WTC11 (cell line): ENCODE measurements at regions not wholly inside any gene's neighbourhood (a gene's known extent, or its start where the extent isn't known, plus 50 kb on each side); places are given as distances from the start of the nearest gene placed in this dataset.

Experiments used
- ATAC-seq: fragments of 200-7000 bp; cut with Tn5 transposase; 2 replicates; pipeline ENCODE4 v1.10.0; 2021; ENCODE audit warnings: mild to moderate bottlenecking, moderate library complexity
- CTCF ChIA-PET: fragments of 300-600 bp; sonication (Branson Sonifier 250); formaldehyde crosslinking; loops from one replicate; lab custom pipeline; 2021; ENCODE audit warnings: antibody characterized with exemption; lab: Charles Lee
- POLR2A ChIA-PET: fragments of 350-600 bp; sonication (Branson Sonifier 250); formaldehyde crosslinking; loops from one replicate; lab custom pipeline; 2021; ENCODE audit warnings: antibody characterized with exemption; lab: Charles Lee
- DNase-seq: peaks from one replicate; pipeline ENCODE4 v3.0.0; 2021; ENCODE audit warnings: low spot score
- H3K27ac Mint-ChIP-seq: 2 replicates; pipeline ENCODE4 v1.8.0; 2021; ENCODE audit warnings: mixed read lengths
- H3K27me3 Mint-ChIP-seq: 2 replicates; pipeline ENCODE4 v1.8.0; 2021; ENCODE audit warnings: low read depth, mild to moderate bottlenecking, moderate library complexity, mixed read lengths
- H3K36me3 Mint-ChIP-seq: 2 replicates; pipeline ENCODE4 v1.8.0; 2021; ENCODE audit warnings: mixed read lengths
- H3K4me1 Mint-ChIP-seq: 2 replicates; pipeline ENCODE4 v1.8.0; 2022; ENCODE audit warnings: mixed read lengths
- H3K4me3 Mint-ChIP-seq: 2 replicates; pipeline ENCODE4 v1.8.0; 2021; ENCODE audit warnings: mild to moderate bottlenecking, moderate library complexity, mixed read lengths
- H3K9me3 Mint-ChIP-seq: 2 replicates; pipeline ENCODE4 v1.8.0; 2021; ENCODE audit warnings: mixed read lengths
- ESRRA ChIP-seq: sonication (generic); formaldehyde crosslinking; IDR thresholded peaks from 2 replicates; pipeline ENCODE4 v1.8.1; 2022; ENCODE audit warnings: mild to moderate bottlenecking, missing genetic modification reagents, borderline replicate concordance
- HMGA2 ChIP-seq: fragments of 250-450 bp; sonication (Bioruptor Pico); IDR thresholded peaks from 2 replicates; pipeline ENCODE4 v1.4.0; 2021; ENCODE audit warnings: mild to moderate bottlenecking, moderate library complexity
- KAT7 ChIP-seq: sonication (generic); formaldehyde crosslinking; IDR thresholded peaks from 2 replicates; pipeline ENCODE4 v1.8.1; 2023; ENCODE audit warnings: missing genetic modification reagents, mild to moderate bottlenecking, borderline replicate concordance
- NFATC4 ChIP-seq: fragments of 250-450 bp; sonication (Bioruptor Pico); IDR thresholded peaks from 2 replicates; pipeline ENCODE4 v1.9.0; 2021; ENCODE audit warnings: mild to moderate bottlenecking
- NR1H2 ChIP-seq: sonication (generic); formaldehyde crosslinking; IDR thresholded peaks from 2 replicates; pipeline ENCODE4 v1.9.0; 2021; ENCODE audit warnings: mild to moderate bottlenecking, moderate library complexity, missing genetic modification reagents
- OVOL2 ChIP-seq: fragments of 250-450 bp; sonication (Bioruptor Pico); IDR thresholded peaks from 2 replicates; pipeline ENCODE4 v1.9.0; 2021; ENCODE audit warnings: mild to moderate bottlenecking, borderline replicate concordance
- RELA ChIP-seq: sonication (generic); formaldehyde crosslinking; IDR thresholded peaks from 2 replicates; pipeline ENCODE4 v1.8.1; 2022; ENCODE audit warnings: missing genetic modification reagents, mild to moderate bottlenecking, borderline replicate concordance
- TEAD1 ChIP-seq: sonication (generic); formaldehyde crosslinking; IDR thresholded peaks from 2 replicates; pipeline ENCODE4 v1.8.0; 2022; ENCODE audit warnings: mild to moderate bottlenecking, missing genetic modification reagents
- TF ChIP-seq, protein P1 (sequence below): sonication (generic); formaldehyde crosslinking; IDR thresholded peaks from 2 replicates; pipeline ENCODE4 v1.8.1; 2023; ENCODE audit warnings: mild to moderate bottlenecking, moderate library complexity, missing genetic modification reagents
- TF ChIP-seq, protein P2 (sequence below): fragments of 250-450 bp; sonication (Bioruptor Pico); IDR thresholded peaks from 2 replicates; pipeline ENCODE4 v1.9.0; 2021; ENCODE audit warnings: mild to moderate bottlenecking, borderline replicate concordance
- TF ChIP-seq, protein P3 (sequence below): sonication (generic); formaldehyde crosslinking; IDR thresholded peaks from 2 replicates; pipeline ENCODE4 v1.8.0; 2023; ENCODE audit warnings: missing genetic modification reagents, mild to moderate bottlenecking, borderline replicate concordance
- TF ChIP-seq, protein P4 (sequence below): sonication (generic); formaldehyde crosslinking; IDR thresholded peaks from 2 replicates; pipeline ENCODE4 v1.8.0; 2022; ENCODE audit warnings: mild to moderate bottlenecking, missing genetic modification reagents
- TF ChIP-seq, protein P5 (sequence below): fragments of 250-450 bp; sonication (Bioruptor Pico); conservative IDR thresholded peaks from 2 replicates; pipeline ENCODE4 v1.9.0; 2021; ENCODE audit warnings: mild to moderate bottlenecking
- TF ChIP-seq, protein P6 (sequence below): sonication (generic); formaldehyde crosslinking; IDR thresholded peaks from 2 replicates; pipeline ENCODE4 v1.8.1; 2022; ENCODE audit warnings: mild to moderate bottlenecking, moderate library complexity, missing genetic modification reagents
- TF ChIP-seq, protein P7 (sequence below): fragments of 250-450 bp; sonication (Bioruptor Pico); IDR thresholded peaks from 2 replicates; pipeline ENCODE4 v1.9.0; 2021; ENCODE audit warnings: mild to moderate bottlenecking

DNA sequence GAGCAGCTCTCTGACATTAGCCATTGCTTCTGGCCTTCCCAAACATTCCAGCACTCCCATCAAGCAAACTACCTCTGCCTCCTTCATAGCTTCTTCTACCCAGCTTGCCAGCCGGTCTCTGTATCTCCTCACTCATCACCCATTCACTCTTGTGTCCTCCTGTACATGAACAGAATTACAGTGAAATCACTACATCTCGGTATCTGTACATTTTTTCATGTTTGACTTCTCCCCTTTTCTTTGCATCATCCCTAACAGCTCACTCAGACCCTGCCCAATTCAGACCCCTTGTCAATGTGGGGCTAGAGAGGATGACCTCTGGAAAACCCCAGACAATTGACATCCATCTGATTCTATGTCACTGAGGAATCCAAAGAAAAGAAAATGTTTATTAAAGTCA lies 335.8 kb downstream of the TNS1 start:
- Mint-ChIP-seq H3K27me3 (no peaks in the 10 kb centered on the region; the same call in 1 of the 2 replicates), H3K27ac (no peak overlapping the region), H3K36me3 (no peaks in the 10 kb centered on the region), H3K4me1 (no peaks in the 10 kb centered on the region), H3K9me3 (0 out of 2 replicates have a peak, but pooled peaks cover 4% of the 10 kb centered on the region), H3K4me3 (no peak overlapping the region)
- no peak for TF ChIP-seq OVOL2 (CRISPR knock-in tag)
- TF ChIP-seq, protein P1, sequence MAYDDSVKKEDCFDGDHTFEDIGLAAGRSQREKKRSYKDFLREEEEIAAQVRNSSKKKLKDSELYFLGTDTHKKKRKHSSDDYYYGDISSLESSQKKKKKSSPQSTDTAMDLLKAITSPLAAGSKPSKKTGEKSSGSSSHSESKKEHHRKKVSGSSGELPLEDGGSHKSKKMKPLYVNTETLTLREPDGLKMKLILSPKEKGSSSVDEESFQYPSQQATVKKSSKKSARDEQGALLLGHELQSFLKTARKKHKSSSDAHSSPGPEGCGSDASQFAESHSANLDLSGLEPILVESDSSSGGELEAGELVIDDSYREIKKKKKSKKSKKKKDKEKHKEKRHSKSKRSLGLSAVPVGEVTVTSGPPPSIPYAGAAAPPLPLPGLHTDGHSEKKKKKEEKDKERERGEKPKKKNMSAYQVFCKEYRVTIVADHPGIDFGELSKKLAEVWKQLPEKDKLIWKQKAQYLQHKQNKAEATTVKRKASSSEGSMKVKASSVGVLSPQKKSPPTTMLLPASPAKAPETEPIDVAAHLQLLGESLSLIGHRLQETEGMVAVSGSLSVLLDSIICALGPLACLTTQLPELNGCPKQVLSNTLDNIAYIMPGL (CRISPR knock-in tag): no peak
- TF ChIP-seq ESRRA (CRISPR knock-in tag): no peak
- POLR2A ChIA-PET: no interaction called here
- CTCF ChIA-PET: interaction anchor here (0.8 to 2.3 kb wide), 4 partner anchors 15 to 89 kb away, joined by 3 to 9 read pairs (median 4); no protein-coding TSS in a partner anchor
- ATAC-seq (no peak), DNase-seq (no peak)

DNA sequence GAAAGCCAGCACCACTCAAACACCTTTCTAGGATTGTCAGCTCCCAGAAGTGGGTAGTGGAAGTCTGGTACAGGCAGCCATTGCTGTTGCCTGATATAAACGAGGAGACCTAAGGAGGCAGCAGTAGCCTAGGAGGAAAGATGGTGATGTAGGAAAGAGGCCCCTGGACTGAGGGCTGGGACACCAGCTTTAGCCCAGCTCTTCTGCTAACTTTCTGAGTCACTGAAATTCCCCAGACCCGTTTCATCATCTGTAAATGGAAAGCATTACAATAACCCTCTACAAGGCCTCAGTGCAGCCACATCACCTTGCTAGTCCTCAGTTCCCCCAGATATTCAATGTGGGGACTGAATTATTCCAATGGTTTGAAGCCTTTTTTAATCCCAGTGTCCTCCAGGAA lies 336.5 kb downstream of the TNS1 start:
- POLR2A ChIA-PET: no interaction called here
- TF ChIP-seq, protein P2, sequence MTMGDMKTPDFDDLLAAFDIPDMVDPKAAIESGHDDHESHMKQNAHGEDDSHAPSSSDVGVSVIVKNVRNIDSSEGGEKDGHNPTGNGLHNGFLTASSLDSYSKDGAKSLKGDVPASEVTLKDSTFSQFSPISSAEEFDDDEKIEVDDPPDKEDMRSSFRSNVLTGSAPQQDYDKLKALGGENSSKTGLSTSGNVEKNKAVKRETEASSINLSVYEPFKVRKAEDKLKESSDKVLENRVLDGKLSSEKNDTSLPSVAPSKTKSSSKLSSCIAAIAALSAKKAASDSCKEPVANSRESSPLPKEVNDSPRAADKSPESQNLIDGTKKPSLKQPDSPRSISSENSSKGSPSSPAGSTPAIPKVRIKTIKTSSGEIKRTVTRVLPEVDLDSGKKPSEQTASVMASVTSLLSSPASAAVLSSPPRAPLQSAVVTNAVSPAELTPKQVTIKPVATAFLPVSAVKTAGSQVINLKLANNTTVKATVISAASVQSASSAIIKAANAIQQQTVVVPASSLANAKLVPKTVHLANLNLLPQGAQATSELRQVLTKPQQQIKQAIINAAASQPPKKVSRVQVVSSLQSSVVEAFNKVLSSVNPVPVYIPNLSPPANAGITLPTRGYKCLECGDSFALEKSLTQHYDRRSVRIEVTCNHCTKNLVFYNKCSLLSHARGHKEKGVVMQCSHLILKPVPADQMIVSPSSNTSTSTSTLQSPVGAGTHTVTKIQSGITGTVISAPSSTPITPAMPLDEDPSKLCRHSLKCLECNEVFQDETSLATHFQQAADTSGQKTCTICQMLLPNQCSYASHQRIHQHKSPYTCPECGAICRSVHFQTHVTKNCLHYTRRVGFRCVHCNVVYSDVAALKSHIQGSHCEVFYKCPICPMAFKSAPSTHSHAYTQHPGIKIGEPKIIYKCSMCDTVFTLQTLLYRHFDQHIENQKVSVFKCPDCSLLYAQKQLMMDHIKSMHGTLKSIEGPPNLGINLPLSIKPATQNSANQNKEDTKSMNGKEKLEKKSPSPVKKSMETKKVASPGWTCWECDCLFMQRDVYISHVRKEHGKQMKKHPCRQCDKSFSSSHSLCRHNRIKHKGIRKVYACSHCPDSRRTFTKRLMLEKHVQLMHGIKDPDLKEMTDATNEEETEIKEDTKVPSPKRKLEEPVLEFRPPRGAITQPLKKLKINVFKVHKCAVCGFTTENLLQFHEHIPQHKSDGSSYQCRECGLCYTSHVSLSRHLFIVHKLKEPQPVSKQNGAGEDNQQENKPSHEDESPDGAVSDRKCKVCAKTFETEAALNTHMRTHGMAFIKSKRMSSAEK: no peak
- TF ChIP-seq KAT7 (no peak), NR1H2 (CRISPR knock-in tag) (no peak), TEAD1 (CRISPR knock-in tag) (no peak), HMGA2 (no peak), NFATC4 (CRISPR knock-in tag) (no peak), RELA (CRISPR knock-in tag) (no peak)
- TF ChIP-seq, protein P3, sequence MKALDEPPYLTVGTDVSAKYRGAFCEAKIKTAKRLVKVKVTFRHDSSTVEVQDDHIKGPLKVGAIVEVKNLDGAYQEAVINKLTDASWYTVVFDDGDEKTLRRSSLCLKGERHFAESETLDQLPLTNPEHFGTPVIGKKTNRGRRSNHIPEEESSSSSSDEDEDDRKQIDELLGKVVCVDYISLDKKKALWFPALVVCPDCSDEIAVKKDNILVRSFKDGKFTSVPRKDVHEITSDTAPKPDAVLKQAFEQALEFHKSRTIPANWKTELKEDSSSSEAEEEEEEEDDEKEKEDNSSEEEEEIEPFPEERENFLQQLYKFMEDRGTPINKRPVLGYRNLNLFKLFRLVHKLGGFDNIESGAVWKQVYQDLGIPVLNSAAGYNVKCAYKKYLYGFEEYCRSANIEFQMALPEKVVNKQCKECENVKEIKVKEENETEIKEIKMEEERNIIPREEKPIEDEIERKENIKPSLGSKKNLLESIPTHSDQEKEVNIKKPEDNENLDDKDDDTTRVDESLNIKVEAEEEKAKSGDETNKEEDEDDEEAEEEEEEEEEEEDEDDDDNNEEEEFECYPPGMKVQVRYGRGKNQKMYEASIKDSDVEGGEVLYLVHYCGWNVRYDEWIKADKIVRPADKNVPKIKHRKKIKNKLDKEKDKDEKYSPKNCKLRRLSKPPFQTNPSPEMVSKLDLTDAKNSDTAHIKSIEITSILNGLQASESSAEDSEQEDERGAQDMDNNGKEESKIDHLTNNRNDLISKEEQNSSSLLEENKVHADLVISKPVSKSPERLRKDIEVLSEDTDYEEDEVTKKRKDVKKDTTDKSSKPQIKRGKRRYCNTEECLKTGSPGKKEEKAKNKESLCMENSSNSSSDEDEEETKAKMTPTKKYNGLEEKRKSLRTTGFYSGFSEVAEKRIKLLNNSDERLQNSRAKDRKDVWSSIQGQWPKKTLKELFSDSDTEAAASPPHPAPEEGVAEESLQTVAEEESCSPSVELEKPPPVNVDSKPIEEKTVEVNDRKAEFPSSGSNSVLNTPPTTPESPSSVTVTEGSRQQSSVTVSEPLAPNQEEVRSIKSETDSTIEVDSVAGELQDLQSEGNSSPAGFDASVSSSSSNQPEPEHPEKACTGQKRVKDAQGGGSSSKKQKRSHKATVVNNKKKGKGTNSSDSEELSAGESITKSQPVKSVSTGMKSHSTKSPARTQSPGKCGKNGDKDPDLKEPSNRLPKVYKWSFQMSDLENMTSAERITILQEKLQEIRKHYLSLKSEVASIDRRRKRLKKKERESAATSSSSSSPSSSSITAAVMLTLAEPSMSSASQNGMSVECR (CRISPR knock-in tag): no peak
- TF ChIP-seq, protein P4, sequence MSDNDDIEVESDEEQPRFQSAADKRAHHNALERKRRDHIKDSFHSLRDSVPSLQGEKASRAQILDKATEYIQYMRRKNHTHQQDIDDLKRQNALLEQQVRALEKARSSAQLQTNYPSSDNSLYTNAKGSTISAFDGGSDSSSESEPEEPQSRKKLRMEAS (CRISPR knock-in tag): no peak
- TF ChIP-seq, protein P5, sequence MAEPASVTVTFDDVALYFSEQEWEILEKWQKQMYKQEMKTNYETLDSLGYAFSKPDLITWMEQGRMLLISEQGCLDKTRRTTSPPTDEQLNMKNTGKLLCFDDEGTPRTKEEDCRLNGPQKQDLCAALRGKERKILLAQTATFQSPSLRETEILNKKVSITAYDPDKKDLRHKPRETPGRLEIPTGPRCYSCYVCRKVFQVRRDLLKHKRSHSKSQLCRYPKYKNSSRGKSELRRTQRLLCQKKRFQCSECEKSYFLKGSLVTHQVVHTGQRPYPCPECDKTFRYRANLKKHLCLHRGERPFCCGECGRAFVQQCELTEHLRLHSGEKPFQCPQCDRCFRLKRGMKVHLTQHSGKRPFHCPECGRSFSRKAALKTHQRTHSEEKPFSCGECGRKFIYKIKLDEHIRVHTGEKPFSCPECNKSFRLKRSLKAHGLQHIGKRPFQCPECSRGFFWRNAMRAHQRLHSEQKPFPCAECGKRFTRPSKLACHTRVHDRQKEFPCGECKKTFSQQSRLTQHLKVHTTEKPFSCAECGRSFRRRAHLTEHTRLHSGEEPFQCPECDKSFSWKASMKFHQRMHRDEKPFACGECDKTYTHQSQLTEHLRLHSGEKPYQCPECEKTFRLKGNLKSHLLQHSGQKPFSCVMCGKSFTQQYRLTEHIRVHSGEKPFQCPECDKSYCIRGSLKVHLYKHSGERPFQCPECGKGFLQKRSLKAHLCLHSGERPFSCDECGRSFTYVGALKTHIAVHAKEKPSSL (CRISPR knock-in tag): no peak
- TF ChIP-seq, protein P6, sequence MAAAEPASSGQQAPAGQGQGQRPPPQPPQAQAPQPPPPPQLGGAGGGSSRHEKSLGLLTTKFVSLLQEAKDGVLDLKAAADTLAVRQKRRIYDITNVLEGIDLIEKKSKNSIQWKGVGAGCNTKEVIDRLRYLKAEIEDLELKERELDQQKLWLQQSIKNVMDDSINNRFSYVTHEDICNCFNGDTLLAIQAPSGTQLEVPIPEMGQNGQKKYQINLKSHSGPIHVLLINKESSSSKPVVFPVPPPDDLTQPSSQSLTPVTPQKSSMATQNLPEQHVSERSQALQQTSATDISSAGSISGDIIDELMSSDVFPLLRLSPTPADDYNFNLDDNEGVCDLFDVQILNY: no peak
- TF ChIP-seq, protein P7, sequence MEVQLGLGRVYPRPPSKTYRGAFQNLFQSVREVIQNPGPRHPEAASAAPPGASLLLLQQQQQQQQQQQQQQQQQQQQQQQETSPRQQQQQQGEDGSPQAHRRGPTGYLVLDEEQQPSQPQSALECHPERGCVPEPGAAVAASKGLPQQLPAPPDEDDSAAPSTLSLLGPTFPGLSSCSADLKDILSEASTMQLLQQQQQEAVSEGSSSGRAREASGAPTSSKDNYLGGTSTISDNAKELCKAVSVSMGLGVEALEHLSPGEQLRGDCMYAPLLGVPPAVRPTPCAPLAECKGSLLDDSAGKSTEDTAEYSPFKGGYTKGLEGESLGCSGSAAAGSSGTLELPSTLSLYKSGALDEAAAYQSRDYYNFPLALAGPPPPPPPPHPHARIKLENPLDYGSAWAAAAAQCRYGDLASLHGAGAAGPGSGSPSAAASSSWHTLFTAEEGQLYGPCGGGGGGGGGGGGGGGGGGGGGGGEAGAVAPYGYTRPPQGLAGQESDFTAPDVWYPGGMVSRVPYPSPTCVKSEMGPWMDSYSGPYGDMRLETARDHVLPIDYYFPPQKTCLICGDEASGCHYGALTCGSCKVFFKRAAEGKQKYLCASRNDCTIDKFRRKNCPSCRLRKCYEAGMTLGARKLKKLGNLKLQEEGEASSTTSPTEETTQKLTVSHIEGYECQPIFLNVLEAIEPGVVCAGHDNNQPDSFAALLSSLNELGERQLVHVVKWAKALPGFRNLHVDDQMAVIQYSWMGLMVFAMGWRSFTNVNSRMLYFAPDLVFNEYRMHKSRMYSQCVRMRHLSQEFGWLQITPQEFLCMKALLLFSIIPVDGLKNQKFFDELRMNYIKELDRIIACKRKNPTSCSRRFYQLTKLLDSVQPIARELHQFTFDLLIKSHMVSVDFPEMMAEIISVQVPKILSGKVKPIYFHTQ (CRISPR knock-in tag): no peak

More for the DNA sequence above, 336.5 kb downstream of the TNS1 start:
- H3K27ac Mint-ChIP-seq: no peak overlapping the region
- no peak overlapping the region for H3K4me3 Mint-ChIP-seq
- H3K9me3 Mint-ChIP-seq: 0 out of 2 replicates have a peak, but pooled peaks cover 4% of the 10 kb centered on the region
- H3K27me3 Mint-ChIP-seq: no peaks in the 10 kb centered on the region; the same call in 1 of the 2 replicates
- no peaks in the 10 kb centered on the region for H3K36me3 Mint-ChIP-seq
- CTCF ChIA-PET: interaction anchor here (0.8 to 2.3 kb wide), 4 partner anchors 15 to 90 kb away, joined by 3 to 9 read pairs (median 4); no protein-coding TSS in a partner anchor
- H3K4me1 Mint-ChIP-seq: no peaks in the 10 kb centered on the region
- no peak for ATAC-seq
- no peak for DNase-seq
